ENCODE measurements at regions not wholly inside any gene's neighbourhood (a gene's known extent, or its start where the extent isn't known, plus 50 kb on each side); places are given as distances from the start of the nearest gene placed in this dataset.

GRCh38 chr20:40444516-40444915 is 244.5 kb downstream of the MAFB start:
- TF ChIP-seq CTCF (IDR thresholded peaks at IDR 0.05; ENCODE audit: low read length) = no peak
- TF ChIP-seq EZH2 (IDR thresholded peaks at IDR 0.05; ENCODE audit: borderline replicate concordance, low read length) = no peak
- Histone ChIP-seq H3K4me3 (ENCODE audit: low read depth, low read length, poor library complexity, severe bottlenecking) (no peak overlapping the region), H3K4me1 (ENCODE audit: insufficient read depth, low read length, severe bottlenecking) (no peaks in the 10 kb centered on the region), H2AFZ (ENCODE audit: low read length) (no peak overlapping the region), H3K79me2 (ENCODE audit: insufficient read depth, low read length) (no peaks in the 10 kb centered on the region), H3K9ac (ENCODE audit: low read length) (no peak overlapping the region), H3K27me3 (ENCODE audit: insufficient read depth, low read length) (no peaks in the 10 kb centered on the region; the same call in 1 of the 2 replicates), H3K9me3 (ENCODE audit: low read length) (no peaks in the 10 kb centered on the region), H3F3A (ENCODE audit: insufficient read depth, low read length) (no peaks in the 10 kb centered on the region), H3K9me2 (ENCODE audit: low read depth, low read length) (no peaks in the 10 kb centered on the region), H3K36me3 (ENCODE audit: insufficient read depth, low read length) (no peaks in the 10 kb centered on the region), H3K4me2 (ENCODE audit: low read length) (no peak overlapping the region), H4K20me1 (ENCODE audit: insufficient read depth, low read length) (no peaks in the 10 kb centered on the region), H3K27ac (ENCODE audit: low read depth, low read length, poor library complexity, severe bottlenecking) (no peak overlapping the region)

GRCh38 chr20:40443753-40444152 is 245.3 kb downstream of the MAFB start:
- TF ChIP-seq EZH2 (IDR thresholded peaks at IDR 0.05; ENCODE audit: borderline replicate concordance, low read length) (no peak), CTCF (IDR thresholded peaks at IDR 0.05; ENCODE audit: low read length) (no peak)
- Histone ChIP-seq H3K4me2 (ENCODE audit: low read length) (no peak overlapping the region), H3K27me3 (ENCODE audit: insufficient read depth, low read length) (no peaks in the 10 kb centered on the region; the same call in 1 of the 2 replicates), H3K27ac (ENCODE audit: low read depth, low read length, poor library complexity, severe bottlenecking) (no peak overlapping the region), H4K20me1 (ENCODE audit: insufficient read depth, low read length) (no peaks in the 10 kb centered on the region), H2AFZ (ENCODE audit: low read length) (no peak overlapping the region), H3F3A (ENCODE audit: insufficient read depth, low read length) (no peaks in the 10 kb centered on the region), H3K36me3 (ENCODE audit: insufficient read depth, low read length) (no peaks in the 10 kb centered on the region), H3K9me2 (ENCODE audit: low read depth, low read length) (no peaks in the 10 kb centered on the region), H3K9me3 (ENCODE audit: low read length) (no peaks in the 10 kb centered on the region), H3K4me1 (ENCODE audit: insufficient read depth, low read length, severe bottlenecking) (no peaks in the 10 kb centered on the region), H3K4me3 (ENCODE audit: low read depth, low read length, poor library complexity, severe bottlenecking) (no peak overlapping the region), H3K79me2 (ENCODE audit: insufficient read depth, low read length) (no peaks in the 10 kb centered on the region), H3K9ac (ENCODE audit: low read length) (no peak overlapping the region)

- Histone ChIP-seq H3K27ac (ENCODE audit: low read depth, low read length, poor library complexity, severe bottlenecking) (no peak overlapping the region), H2AFZ (ENCODE audit: low read length) (no peak overlapping the region), H3K9me3 (ENCODE audit: low read length) (no peaks in the 10 kb centered on the region), H3K4me2 (ENCODE audit: low read length) (no peak overlapping the region), H3K9ac (ENCODE audit: low read length) (no peak overlapping the region), H3K27me3 (ENCODE audit: insufficient read depth, low read length) (no peaks in the 10 kb centered on the region; the same call in 1 of the 2 replicates), H3K4me3 (ENCODE audit: low read depth, low read length, poor library complexity, severe bottlenecking) (no peak overlapping the region), H4K20me1 (ENCODE audit: insufficient read depth, low read length) (no peaks in the 10 kb centered on the region), H3F3A (ENCODE audit: insufficient read depth, low read length) (no peaks in the 10 kb centered on the region), H3K9me2 (ENCODE audit: low read depth, low read length) (no peaks in the 10 kb centered on the region), H3K79me2 (ENCODE audit: insufficient read depth, low read length) (no peaks in the 10 kb centered on the region), H3K36me3 (ENCODE audit: insufficient read depth, low read length) (no peaks in the 10 kb centered on the region), H3K4me1 (ENCODE audit: insufficient read depth, low read length, severe bottlenecking) (peaks cover 7% of the 10 kb centered on the region)
- TF ChIP-seq CTCF (IDR thresholded peaks at IDR 0.05; ENCODE audit: low read length) (no peak), EZH2 (IDR thresholded peaks at IDR 0.05; ENCODE audit: borderline replicate concordance, low read length) (no peak)
Measured at GRCh38 chr20:40442181-40442963, 246.7 kb downstream of the MAFB start.
